DND-41 (cell line): ENCODE measurements at regions not wholly inside any gene's neighbourhood (a gene's known extent, or its start where the extent isn't known, plus 50 kb on each side); places are given as distances from the start of the nearest gene placed in this dataset.

ENCODE experiments used
- ATAC-seq: fragments of 200-7000 bp; cut with Tn5 transposase; 3 replicates; pipeline ENCODE4 v1.9.1; 2021; ENCODE audit warnings: low read depth; ENCODE audit not compliant: insufficient read depth
- DNase-seq: peaks from one replicate; pipeline ENCODE4 v3.0.0-alpha.2; 2020
- H2AFZ ChIP-seq: 2 replicates; pipeline ENCODE4 v1.6.0; 2012; ENCODE audit warnings: low read depth, low read length
- H3K27ac ChIP-seq: 2 replicates; pipeline ENCODE4 v1.5.1; 2012; ENCODE audit warnings: low read length, inconsistent platforms
- H3K27me3 ChIP-seq: fragments of 200-600 bp; sonication (generic); 2 replicates; pipeline ENCODE4 v1.6.0; 2012; ENCODE audit warnings: low read length, mild to moderate bottlenecking, inconsistent platforms; ENCODE audit not compliant: insufficient read depth, poor library complexity
- H3K36me3 ChIP-seq: 2 replicates; pipeline ENCODE4 v1.5.1; 2012; ENCODE audit warnings: low read length, inconsistent platforms; ENCODE audit not compliant: insufficient read depth
- H3K4me1 ChIP-seq: 2 replicates; pipeline ENCODE4 v1.5.1; 2012; ENCODE audit warnings: mild to moderate bottlenecking, low read length; ENCODE audit not compliant: insufficient read depth
- H3K4me2 ChIP-seq: 2 replicates; pipeline ENCODE4 v1.6.0; 2012; ENCODE audit warnings: mild to moderate bottlenecking, moderate library complexity, low read length, inconsistent platforms; ENCODE audit not compliant: insufficient read depth
- H3K4me3 ChIP-seq, 2 experiments: fragments of 200-600 bp in 1 of 2; shearing (Covaris generic) in 1 of 2; 2 replicates each; pipeline ENCODE4 v1.5.1; 2012 to 2016; ENCODE audit warnings: inconsistent platforms in 2 of 2, low read length in 2 of 2, mild to moderate bottlenecking in 2 of 2, low read depth in 1 of 2, moderate library complexity in 1 of 2
- H3K79me2 ChIP-seq: 2 replicates; pipeline ENCODE4 v1.6.0; 2012; ENCODE audit warnings: low read length, inconsistent platforms; ENCODE audit not compliant: insufficient read depth
- H3K9ac ChIP-seq: 2 replicates; pipeline ENCODE4 v1.6.0; 2012; ENCODE audit warnings: low read depth, mild to moderate bottlenecking, inconsistent platforms, low read length, moderate library complexity
- H3K9me3 ChIP-seq: 2 replicates; pipeline ENCODE4 v1.5.1; 2012; ENCODE audit warnings: low read length, moderate library complexity, mild to moderate bottlenecking, inconsistent platforms; ENCODE audit not compliant: insufficient read depth, severe bottlenecking
- H4K20me1 ChIP-seq: 2 replicates; pipeline ENCODE4 v1.6.0; 2012; ENCODE audit warnings: low read length; ENCODE audit not compliant: insufficient read depth
- CTCF ChIP-seq: IDR thresholded peaks from 2 replicates; pipeline ENCODE4 v1.5.1; 2012; ENCODE audit warnings: borderline replicate concordance, low read length, moderate library complexity, mild to moderate bottlenecking; ENCODE audit not compliant: poor library complexity, severe bottlenecking; ENCODE audit errors: extremely low read depth
- EZH2 ChIP-seq: IDR thresholded peaks from 3 replicates; pipeline ENCODE4 v1.6.1; 2012; ENCODE audit warnings: borderline replicate concordance, low read depth, mild to moderate bottlenecking, moderate library complexity, low read length, inconsistent platforms; ENCODE audit not compliant: severe bottlenecking

- no peaks in the 10 kb centered on the region for H4K20me1 ChIP-seq
- H3K27me3 ChIP-seq = no peaks in the 10 kb centered on the region
- H3K9ac ChIP-seq = no peak overlapping the region
- no peak for ATAC-seq
- no peaks in the 10 kb centered on the region for H3K4me1 ChIP-seq
- no peak for TF ChIP-seq CTCF
- no peak for TF ChIP-seq EZH2
- no peaks in the 10 kb centered on the region for H3K79me2 ChIP-seq
- no peak overlapping the region for H3K4me3 ChIP-seq
- H3K36me3 ChIP-seq = no peaks in the 10 kb centered on the region
- DNase-seq = no peak
- no peak overlapping the region for H3K4me2 ChIP-seq
- H3K27ac ChIP-seq = no peak overlapping the region
- no peaks in the 10 kb centered on the region for H3K9me3 ChIP-seq
- no peak overlapping the region for H2AFZ ChIP-seq
Observed at GRCh38 chr9:87342743-87343142, 154.9 kb upstream of the DAPK1 start.

- TF ChIP-seq CTCF = no peak
- TF ChIP-seq EZH2 = no peak
Observed at GRCh38 chr9:87343816-87344430, 153.7 kb upstream of the DAPK1 start.

GRCh38 chr9:87346061-87346665 is 151.5 kb upstream of the DAPK1 start:
- Histone ChIP-seq H3K9me3 (no peaks in the 10 kb centered on the region), H3K4me1 (no peaks in the 10 kb centered on the region), H4K20me1 (no peaks in the 10 kb centered on the region), H3K4me3 (no peak overlapping the region), H3K79me2 (no peaks in the 10 kb centered on the region), H3K27me3 (no peaks in the 10 kb centered on the region), H3K4me2 (no peak overlapping the region), H3K9ac (no peak overlapping the region), H3K27ac (no peak overlapping the region), H2AFZ (no peak overlapping the region), H3K36me3 (no peaks in the 10 kb centered on the region)
- ATAC-seq (no peak), DNase-seq (no peak)
- TF ChIP-seq EZH2 (no peak), CTCF (no peak)

More at GRCh38 chr9:87343816-87344430, 153.7 kb upstream of the DAPK1 start:
- H3K27ac ChIP-seq = no peak overlapping the region
- H3K4me2 ChIP-seq = no peak overlapping the region
- H3K4me3 ChIP-seq = no peak overlapping the region
- H3K4me1 ChIP-seq = no peaks in the 10 kb centered on the region
- H2AFZ ChIP-seq = no peak overlapping the region
- H3K9me3 ChIP-seq = no peaks in the 10 kb centered on the region
- no peaks in the 10 kb centered on the region for H3K36me3 ChIP-seq
- H3K9ac ChIP-seq = no peak overlapping the region
- no peak for DNase-seq
- no peaks in the 10 kb centered on the region for H3K79me2 ChIP-seq
- no peaks in the 10 kb centered on the region for H3K27me3 ChIP-seq
- ATAC-seq = no peak
- no peaks in the 10 kb centered on the region for H4K20me1 ChIP-seq

- no peaks in the 10 kb centered on the region for H3K36me3 ChIP-seq
- no peaks in the 10 kb centered on the region for H3K27me3 ChIP-seq
- no peaks in the 10 kb centered on the region for H4K20me1 ChIP-seq
- DNase-seq (no peak), ATAC-seq (no peak)
- no peak overlapping the region for H3K9ac ChIP-seq
- H2AFZ ChIP-seq = no peak overlapping the region
- H3K4me2 ChIP-seq = no peak overlapping the region
- no peaks in the 10 kb centered on the region for H3K9me3 ChIP-seq
- H3K79me2 ChIP-seq = no peaks in the 10 kb centered on the region
- TF ChIP-seq CTCF (no peak), EZH2 (no peak)
- H3K4me3 ChIP-seq = no peak overlapping the region
- no peaks in the 10 kb centered on the region for H3K4me1 ChIP-seq
- no peak overlapping the region for H3K27ac ChIP-seq
Observed at GRCh38 chr9:87350915-87351314, 146.8 kb upstream of the DAPK1 start.
